ENCODE measurements at regions not wholly inside any gene's neighbourhood (a gene's known extent, or its start where the extent isn't known, plus 50 kb on each side); places are given as distances from the start of the nearest gene placed in this dataset.

DNA sequence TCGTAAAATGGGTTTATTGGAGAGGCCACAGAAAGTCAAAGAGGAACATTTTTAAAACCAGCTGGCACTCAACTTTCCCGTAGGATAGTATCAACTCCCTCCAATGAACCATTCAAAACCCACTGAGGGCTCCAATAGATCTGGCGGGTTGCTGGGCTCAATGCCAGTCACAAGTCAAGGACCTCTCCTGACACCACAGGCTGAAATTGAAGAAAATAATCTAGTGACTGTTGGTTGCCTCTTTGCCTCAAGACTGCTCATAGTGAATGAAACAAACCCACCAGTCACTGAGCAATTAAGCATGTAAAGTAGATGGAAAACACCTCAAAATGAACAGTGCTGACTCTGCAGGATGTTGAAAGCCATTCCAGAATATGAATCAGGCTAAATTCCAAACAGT is 500.6 kb upstream of the AGTR1 start:
- Histone ChIP-seq H3K36me3 (ENCODE audit: insufficient read depth in 1 of 2, low read depth in 1 of 2) (no peaks in the 10 kb centered on the region), H3K27ac (no peak overlapping the region), H3K4me3 (no peak overlapping the region), H3K9me3 (no peaks in the 10 kb centered on the region), H3K4me1 (no peaks in the 10 kb centered on the region), H3K27me3 (ENCODE audit: insufficient read depth in 3 of 3, low read length in 2 of 3) (no peaks in the 10 kb centered on the region)
- intact Hi-C loops (cut with DNase I), result no loop called here
- 74 to 85% (median 84%) methylated on average over 3 of the region's 3 CpGs for WGBS, 3 donors
- TF ChIP-seq CTCF (IDR thresholded peaks at IDR 0.05), result no peak
- ATAC-seq (no peak), DNase-seq (no peak)

DNA sequence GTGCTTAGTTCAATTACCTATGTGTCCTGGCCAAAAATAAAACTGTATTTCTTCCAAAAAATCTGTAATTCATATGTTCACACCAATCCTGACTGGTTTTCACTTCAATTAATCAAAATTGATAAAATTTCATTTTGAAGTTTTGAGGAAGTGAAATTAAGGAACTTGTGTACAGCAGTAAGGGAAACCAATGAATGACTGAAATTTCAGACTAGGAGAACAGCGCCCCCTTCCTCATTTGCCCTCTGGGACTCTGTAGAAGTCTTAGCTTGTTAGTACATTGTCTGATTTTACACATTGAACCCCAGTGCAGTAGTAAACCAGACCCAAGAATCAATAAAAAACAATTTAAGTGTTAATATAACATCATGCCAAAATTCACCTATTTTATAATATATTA is 495.3 kb upstream of the AGTR1 start:
- ATAC-seq (no peak), DNase-seq (no peak)
- no peak for TF ChIP-seq CTCF (IDR thresholded peaks at IDR 0.05)
- intact Hi-C loops (cut with DNase I), result no loop called here
- no peaks in the 10 kb centered on the region for H3K4me1 ChIP-seq
- no peaks in the 10 kb centered on the region for H3K36me3 ChIP-seq (ENCODE audit: insufficient read depth in 1 of 2, low read depth in 1 of 2)
- 56 to 59% (median 57%) methylated on average over 1 of the region's 1 CpG for WGBS, 3 donors
- H3K27ac ChIP-seq, result no peak overlapping the region
- no peaks in the 10 kb centered on the region for H3K9me3 ChIP-seq
- H3K27me3 ChIP-seq (ENCODE audit: insufficient read depth in 3 of 3, low read length in 2 of 3), result no peaks in the 10 kb centered on the region
- H3K4me3 ChIP-seq, result no peak overlapping the region

DNA sequence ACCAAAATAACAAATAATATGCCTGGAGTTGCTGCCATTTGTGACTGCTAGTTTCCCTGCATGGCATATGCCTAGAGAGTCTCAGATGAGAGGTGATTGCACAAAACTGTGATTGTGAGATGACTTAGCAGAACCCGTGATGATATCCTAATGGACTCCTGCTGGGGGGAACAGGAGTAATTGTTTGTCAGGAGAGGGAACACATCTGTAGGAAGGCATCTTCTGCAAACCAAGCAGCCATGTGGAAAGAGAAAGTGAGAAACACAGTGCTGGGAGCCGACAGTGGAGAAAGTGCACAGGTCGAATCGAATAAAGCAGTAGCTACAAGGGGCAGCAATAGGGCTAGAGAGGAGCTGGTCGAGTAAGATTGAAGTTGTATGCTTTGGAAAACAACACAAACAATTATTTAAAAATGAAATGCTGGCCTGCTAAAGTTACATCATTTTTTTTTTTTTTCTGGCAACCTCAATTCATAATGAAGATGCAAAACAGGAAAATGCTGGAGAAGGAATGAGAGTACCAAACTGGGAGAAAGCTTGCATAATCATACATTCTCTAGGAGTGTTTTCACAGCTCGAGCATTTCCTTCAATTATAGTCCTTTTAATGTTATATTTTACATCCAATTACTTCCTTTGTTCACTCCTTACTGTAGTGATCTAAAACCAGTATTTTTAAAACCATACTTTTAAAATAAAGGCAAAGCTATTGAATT is 494.2 kb upstream of the AGTR1 start:
- H3K4me1 ChIP-seq, result no peaks in the 10 kb centered on the region
- WGBS, 3 donors, result 68 to 78% (median 68%) methylated on average over 6 of the region's 6 CpGs
- intact Hi-C loops (cut with DNase I), result no loop called here
- ATAC-seq (no peak), DNase-seq (no peak)
- no peak overlapping the region for H3K4me3 ChIP-seq
- peaks cover 0 to 4% (median 0%) of the 10 kb centered on the region in 3 donors for H3K27me3 ChIP-seq (ENCODE audit: insufficient read depth in 3 of 3, low read length in 2 of 3)
- no peak overlapping the region for H3K27ac ChIP-seq
- TF ChIP-seq CTCF (IDR thresholded peaks at IDR 0.05), result no peak
- H3K9me3 ChIP-seq, result no peaks in the 10 kb centered on the region
- H3K36me3 ChIP-seq (ENCODE audit: insufficient read depth in 1 of 2, low read depth in 1 of 2), result no peaks in the 10 kb centered on the region

DNA sequence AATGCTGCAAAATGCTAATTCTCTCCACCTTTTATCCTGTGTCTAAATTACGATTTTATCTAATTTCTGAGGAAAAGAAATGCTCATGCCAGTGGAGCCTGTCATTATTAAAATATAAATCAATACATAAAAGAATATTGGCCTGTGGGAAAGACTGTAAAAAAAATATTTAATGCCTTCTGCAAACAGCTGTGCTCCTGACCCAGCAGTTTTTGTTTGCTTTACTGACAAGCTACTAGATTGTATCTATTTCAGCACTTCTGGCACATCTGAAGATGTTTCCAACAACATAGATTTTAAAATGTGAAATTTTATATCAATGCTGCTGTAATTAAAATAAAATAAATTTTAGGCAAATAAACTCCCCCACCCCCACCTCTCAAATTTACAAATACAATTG is 493.6 kb upstream of the AGTR1 start:
- no peak for ATAC-seq
- Histone ChIP-seq H3K36me3 (ENCODE audit: insufficient read depth in 1 of 2, low read depth in 1 of 2) (no peaks in the 10 kb centered on the region), H3K9me3 (no peaks in the 10 kb centered on the region)

More for the DNA sequence above, 493.6 kb upstream of the AGTR1 start:
- DNase-seq, result no peak
- 50 to 56% (median 51%) methylated on average over 1 of the region's 1 CpG for WGBS, 3 donors
- H3K4me1 ChIP-seq, result no peaks in the 10 kb centered on the region
- peaks cover 0 to 4% (median 0%) of the 10 kb centered on the region in 3 donors for H3K27me3 ChIP-seq (ENCODE audit: insufficient read depth in 3 of 3, low read length in 2 of 3)
- H3K27ac ChIP-seq, result no peak overlapping the region
- no peak for TF ChIP-seq CTCF (IDR thresholded peaks at IDR 0.05)
- intact Hi-C loops (cut with DNase I), result no loop called here
- H3K4me3 ChIP-seq, result no peak overlapping the region
